ENCODE measurements at regions not wholly inside any gene's neighbourhood (a gene's known extent, or its start where the extent isn't known, plus 50 kb on each side); places are given as distances from the start of the nearest gene placed in this dataset.

- 75% methylated on average over 6 of the region's 6 CpGs for WGBS (ENCODE audit: low lambda C conversion rate)
Observed at GRCh38 chr15:68517285-68517761, 61.5 kb upstream of the CORO2B start.

GRCh38 chr15:68518046-68518445 lies 60.7 kb upstream of the CORO2B start:
- Histone ChIP-seq H3K9ac (no peak overlapping the region), H3K9me2 (no peaks in the 10 kb centered on the region), H3K79me2 (ENCODE audit: insufficient read depth) (no peaks in the 10 kb centered on the region), H3K4me3 (ENCODE audit: low read depth in 2 of 2, low read length in 1 of 2) (no peak overlapping the region), H4K20me1 (ENCODE audit: insufficient read depth) (no peaks in the 10 kb centered on the region), H3K4me2 (no peak overlapping the region), H3K9me3 (0 out of 2 replicates have a peak, but pooled peaks cover 4% of the 10 kb centered on the region), H2AFZ (ENCODE audit: low read depth) (no peak overlapping the region), H3K4me1 (ENCODE audit: control insufficient read depth in 1 of 2, insufficient read depth in 2 of 2, low read depth in 1 of 2, low read length in 1 of 2) (peaks cover 0 to 4% of the 10 kb centered on the region in 2 experiments; a peak in 1 of 4 replicates), H3K27ac (ENCODE audit: low read depth in 2 of 2, low read length in 1 of 2) (peak overlapping the region in 1 of 2 experiments; percentile 26; a peak in 1 of 4 replicates), H3K36me3 (replicated peaks in 1 of 2; ENCODE audit: control insufficient read depth in 1 of 2, insufficient read depth in 2 of 2, low read length in 1 of 2) (no peaks in the 10 kb centered on the region), H3F3A (replicated peaks; ENCODE audit: insufficient read depth) (no peaks in the 10 kb centered on the region), H3K27me3 (ENCODE audit: insufficient read depth) (no peaks in the 10 kb centered on the region)
- ChIA-PET CTCF (no interaction called here), POLR2A (no interaction called here)
- TF ChIP-seq YY1 (IDR thresholded peaks at IDR 0.05; ENCODE audit: low read depth) = no peak
- TF ChIP-seq RFX5 (IDR thresholded peaks at IDR 0.05; ENCODE audit: low read length) = no peak
- TF ChIP-seq FOXJ3 (CRISPR knock-in tag; IDR thresholded peaks at IDR 0.05) = no peak
- no peak for TF ChIP-seq MXI1 (IDR thresholded peaks at IDR 0.05; ENCODE audit: low read depth, low read length)
- no peak for TF ChIP-seq FOSL2 (IDR thresholded peaks at IDR 0.05; ENCODE audit: borderline replicate concordance, low read depth)
- no peak for TF ChIP-seq REST (IDR thresholded peaks at IDR 0.05; ENCODE audit: low read depth, low read length)
- no peak for TF ChIP-seq EZH2phosphoT487 (IDR thresholded peaks at IDR 0.05; ENCODE audit: borderline replicate concordance, low read depth)
- TF ChIP-seq SMC3 (IDR thresholded peaks at IDR 0.05; ENCODE audit: low read depth, low read length) = no peak
- no peak for TF ChIP-seq GABPA (IDR thresholded peaks at IDR 0.05; ENCODE audit: low read depth)
- 85% methylated on average over 6 of the region's 6 CpGs for WGBS (ENCODE audit: low lambda C conversion rate)
- DNase-seq = no peak

More at GRCh38 chr15:68517285-68517761, 61.5 kb upstream of the CORO2B start:
- Histone ChIP-seq H4K20me1 (ENCODE audit: insufficient read depth) (no peaks in the 10 kb centered on the region), H3K9ac (no peak overlapping the region), H3K9me3 (0 out of 2 replicates have a peak, but pooled peaks cover 4% of the 10 kb centered on the region), H3K79me2 (ENCODE audit: insufficient read depth) (no peaks in the 10 kb centered on the region), H3K27ac (ENCODE audit: low read depth in 2 of 2, low read length in 1 of 2) (peak overlapping the region in 1 of 2 experiments; percentile 26; a peak in 2 of 4 replicates), H3K4me1 (ENCODE audit: control insufficient read depth in 1 of 2, insufficient read depth in 2 of 2, low read depth in 1 of 2, low read length in 1 of 2) (peaks cover 0 to 4% of the 10 kb centered on the region in 2 experiments; a peak in 1 of 4 replicates), H3K36me3 (replicated peaks in 1 of 2; ENCODE audit: control insufficient read depth in 1 of 2, insufficient read depth in 2 of 2, low read length in 1 of 2) (no peaks in the 10 kb centered on the region), H2AFZ (ENCODE audit: low read depth) (no peak overlapping the region), H3K27me3 (ENCODE audit: insufficient read depth) (no peaks in the 10 kb centered on the region), H3K4me2 (no peak overlapping the region), H3F3A (replicated peaks; ENCODE audit: insufficient read depth) (no peaks in the 10 kb centered on the region), H3K9me2 (no peaks in the 10 kb centered on the region), H3K4me3 (ENCODE audit: low read depth in 2 of 2, low read length in 1 of 2) (no peak overlapping the region)
- no peak for TF ChIP-seq RCOR1 (IDR thresholded peaks at IDR 0.05; ENCODE audit: low read length)
- no peak for TF ChIP-seq TAF1 (IDR thresholded peaks at IDR 0.05; ENCODE audit: borderline replicate concordance, low read depth, low read length)
- TF ChIP-seq RFX5 (IDR thresholded peaks at IDR 0.05; ENCODE audit: low read length) = no peak
- no peak for TF ChIP-seq SMC3 (IDR thresholded peaks at IDR 0.05; ENCODE audit: low read depth, low read length)
- TF ChIP-seq TCF12 (IDR thresholded peaks at IDR 0.05) = no peak
- no peak for TF ChIP-seq USF1 (IDR thresholded peaks at IDR 0.05; ENCODE audit: borderline replicate concordance, low read depth)
- no peak for TF ChIP-seq CHD2 (IDR thresholded peaks at IDR 0.05; ENCODE audit: low read length, partially characterized antibody)
- no peak for TF ChIP-seq MEF2A (IDR thresholded peaks at IDR 0.05; ENCODE audit: borderline replicate concordance, low read depth)
- POLR2A ChIA-PET = no interaction called here
- no peak for DNase-seq
- CTCF ChIA-PET = interaction anchor here (0.6 kb wide), 1 partner anchor 37 kb away, joined by 3 read pairs; no protein-coding TSS in a partner anchor

Data from SK-N-SH (cell line).